ENCODE measurements at regions not wholly inside any gene's neighbourhood (a gene's known extent, or its start where the extent isn't known, plus 50 kb on each side); places are given as distances from the start of the nearest gene placed in this dataset.

DNA sequence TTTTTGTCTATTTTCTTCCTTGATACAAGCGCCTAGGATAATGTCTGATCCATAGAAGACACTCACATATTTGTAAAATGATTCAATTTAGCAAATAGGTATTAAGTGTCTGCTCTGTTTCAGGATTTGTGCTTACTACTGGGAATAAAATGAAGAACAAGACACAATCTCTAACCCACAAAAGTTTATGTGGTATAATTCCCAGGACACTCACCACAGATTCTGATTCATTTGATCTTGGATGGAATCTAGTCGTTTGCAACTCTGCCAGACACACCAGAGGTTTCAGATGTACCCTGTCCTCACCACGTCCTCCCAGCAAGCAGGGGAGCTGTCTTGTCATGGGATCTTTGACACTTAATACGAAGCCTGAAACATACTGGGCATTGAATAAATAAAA lies 208.3 kb downstream of the LRIG3 start:
- TF ChIP-seq, protein P1, sequence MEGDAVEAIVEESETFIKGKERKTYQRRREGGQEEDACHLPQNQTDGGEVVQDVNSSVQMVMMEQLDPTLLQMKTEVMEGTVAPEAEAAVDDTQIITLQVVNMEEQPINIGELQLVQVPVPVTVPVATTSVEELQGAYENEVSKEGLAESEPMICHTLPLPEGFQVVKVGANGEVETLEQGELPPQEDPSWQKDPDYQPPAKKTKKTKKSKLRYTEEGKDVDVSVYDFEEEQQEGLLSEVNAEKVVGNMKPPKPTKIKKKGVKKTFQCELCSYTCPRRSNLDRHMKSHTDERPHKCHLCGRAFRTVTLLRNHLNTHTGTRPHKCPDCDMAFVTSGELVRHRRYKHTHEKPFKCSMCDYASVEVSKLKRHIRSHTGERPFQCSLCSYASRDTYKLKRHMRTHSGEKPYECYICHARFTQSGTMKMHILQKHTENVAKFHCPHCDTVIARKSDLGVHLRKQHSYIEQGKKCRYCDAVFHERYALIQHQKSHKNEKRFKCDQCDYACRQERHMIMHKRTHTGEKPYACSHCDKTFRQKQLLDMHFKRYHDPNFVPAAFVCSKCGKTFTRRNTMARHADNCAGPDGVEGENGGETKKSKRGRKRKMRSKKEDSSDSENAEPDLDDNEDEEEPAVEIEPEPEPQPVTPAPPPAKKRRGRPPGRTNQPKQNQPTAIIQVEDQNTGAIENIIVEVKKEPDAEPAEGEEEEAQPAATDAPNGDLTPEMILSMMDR (IDR thresholded peaks at IDR 0.05; ENCODE audit: insufficient read depth, low read depth, low read length): no peak
- ChIA-PET POLR2A (no interaction called here), CTCF (no interaction called here)
- DNase-seq (ENCODE audit: low read depth): peak; percentile 35
- no peaks in the 10 kb centered on the region for H3K36me3 ChIP-seq (ENCODE audit: control insufficient read depth, insufficient read depth, low read length)
- H3K27me3 ChIP-seq (ENCODE audit: control insufficient read depth, insufficient read depth, low read length): no peaks in the 10 kb centered on the region
- H3K4me3 ChIP-seq (ENCODE audit: low read depth, low read length): no peak overlapping the region

DNA sequence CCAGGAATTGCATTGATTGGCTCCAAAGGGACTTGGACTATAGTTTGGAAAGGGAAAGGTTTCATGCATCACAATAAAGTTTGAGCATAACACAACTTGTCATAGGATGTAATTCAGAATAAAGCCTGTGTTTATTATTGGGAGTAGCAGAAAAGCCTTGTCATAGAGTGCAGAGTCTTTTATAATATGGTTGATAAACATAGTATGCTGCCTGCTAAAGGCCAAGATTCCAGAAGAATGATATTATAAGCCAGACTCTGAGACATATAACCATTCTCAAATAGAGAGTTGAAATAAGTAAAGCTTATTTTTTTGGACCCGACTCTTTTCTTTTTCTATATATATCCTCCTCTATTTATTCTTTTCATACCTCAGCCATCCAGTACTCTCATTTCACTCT lies 207.3 kb downstream of the LRIG3 start:
- TF ChIP-seq, protein P1 (IDR thresholded peaks at IDR 0.05; ENCODE audit: insufficient read depth, low read depth, low read length): no peak
- no peaks in the 10 kb centered on the region for H3K36me3 ChIP-seq (ENCODE audit: control insufficient read depth, insufficient read depth, low read length)
- H3K4me3 ChIP-seq (ENCODE audit: low read depth, low read length): no peak overlapping the region
- no peak for DNase-seq (ENCODE audit: low read depth)
- H3K27me3 ChIP-seq (ENCODE audit: control insufficient read depth, insufficient read depth, low read length): no peaks in the 10 kb centered on the region
- ChIA-PET CTCF (no interaction called here), POLR2A (no interaction called here)

DNA sequence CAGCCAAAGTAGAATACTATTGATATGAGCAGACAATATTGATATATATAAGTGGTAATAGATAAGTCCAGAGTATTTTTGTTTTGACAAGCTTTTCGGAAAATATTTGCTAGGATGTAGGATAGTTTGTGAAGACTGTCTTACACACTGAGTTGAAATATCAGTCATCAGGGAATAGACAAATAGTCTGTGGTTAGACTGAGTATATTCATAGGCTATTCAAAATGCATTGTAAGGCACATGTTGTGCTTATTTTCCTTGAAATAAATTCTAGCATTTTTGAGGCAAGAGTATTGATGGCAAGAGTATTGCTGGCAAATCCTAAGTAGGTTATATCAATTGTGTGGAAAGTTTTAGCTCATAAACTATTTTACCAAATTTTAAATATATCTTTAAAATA lies 201.1 kb downstream of the LRIG3 start:
- ChIA-PET POLR2A (no interaction called here), CTCF (interaction anchor here (0.6 to 0.7 kb wide), 2 partner anchors 190 to 918 kb away, joined by 3 to 4 read pairs; no protein-coding TSS in a partner anchor)

DNA sequence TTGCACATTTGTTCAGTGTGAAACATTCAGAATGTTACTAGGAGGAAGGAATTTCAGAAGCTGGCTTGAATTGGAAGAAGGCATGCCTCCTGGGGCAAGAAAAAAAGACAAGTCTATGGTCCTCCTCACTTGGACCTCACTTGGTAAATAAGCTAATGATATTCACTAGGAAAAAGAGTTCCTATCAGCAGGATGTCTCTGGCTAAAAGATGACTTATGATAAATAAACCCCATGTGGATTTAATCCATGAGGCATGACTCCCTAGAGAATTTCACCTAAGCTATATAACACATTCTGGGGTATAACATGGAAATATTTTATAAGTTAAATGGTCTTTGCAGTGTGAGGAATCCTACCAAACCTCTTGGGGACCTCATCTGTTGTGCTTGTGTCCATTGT lies 199.9 kb downstream of the LRIG3 start:
- H3K4me3 ChIP-seq (ENCODE audit: low read depth, low read length): no peak overlapping the region
- H3K36me3 ChIP-seq (ENCODE audit: control insufficient read depth, insufficient read depth, low read length): no peaks in the 10 kb centered on the region
- no peak for DNase-seq (ENCODE audit: low read depth)
- no peaks in the 10 kb centered on the region for H3K27me3 ChIP-seq (ENCODE audit: control insufficient read depth, insufficient read depth, low read length)
- POLR2A ChIA-PET: no interaction called here
- TF ChIP-seq, protein P1 (IDR thresholded peaks at IDR 0.05; ENCODE audit: insufficient read depth, low read depth, low read length): no peak
- CTCF ChIA-PET: interaction anchor here (0.7 kb wide), 1 partner anchor 46 kb away, joined by 3 read pairs; no protein-coding TSS in a partner anchor

More for the DNA sequence above, 201.1 kb downstream of the LRIG3 start:
- Histone ChIP-seq H3K36me3 (ENCODE audit: control insufficient read depth, insufficient read depth, low read length) (no peaks in the 10 kb centered on the region), H3K27me3 (ENCODE audit: control insufficient read depth, insufficient read depth, low read length) (no peaks in the 10 kb centered on the region), H3K4me3 (ENCODE audit: low read depth, low read length) (no peak overlapping the region)
- TF ChIP-seq, protein P1 (IDR thresholded peaks at IDR 0.05; ENCODE audit: insufficient read depth, low read depth, low read length): no peak
- DNase-seq (ENCODE audit: low read depth): no peak

DNA sequence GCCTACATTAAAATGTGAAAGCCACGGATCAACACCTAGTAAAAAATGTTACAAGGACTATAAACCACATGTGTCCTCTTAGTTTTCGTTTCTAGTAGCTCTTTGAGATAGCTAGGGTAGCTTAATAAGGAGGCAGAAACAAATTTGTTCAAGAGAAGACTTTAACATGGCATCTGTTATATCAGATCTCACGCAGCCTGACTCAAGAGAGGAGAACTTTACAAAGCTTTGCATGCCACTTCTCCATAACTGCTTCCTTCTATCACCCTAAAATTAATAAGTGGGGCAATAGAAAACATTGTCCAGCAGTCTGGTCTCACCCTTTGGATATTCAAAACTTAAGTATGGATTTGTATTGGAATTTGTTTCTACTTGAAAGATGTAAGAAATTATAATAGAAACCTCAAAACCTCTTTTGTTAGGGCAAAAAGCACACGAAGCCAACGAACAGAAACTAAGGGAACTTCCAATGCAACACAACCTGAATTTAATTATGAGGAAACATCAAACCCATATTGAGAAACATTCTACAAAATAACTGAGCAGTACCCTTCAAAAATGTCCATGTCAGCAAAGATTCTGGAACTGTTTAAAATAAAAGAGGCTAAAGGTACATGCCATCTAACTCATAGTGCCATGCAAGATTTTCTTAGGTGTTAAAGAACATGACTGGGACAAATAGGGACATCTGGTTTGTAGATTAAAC lies 194.8 kb downstream of the LRIG3 start:
- no peak overlapping the region for H3K4me3 ChIP-seq (ENCODE audit: low read depth, low read length)
- POLR2A ChIA-PET: interaction anchor here (0.6 to 0.7 kb wide), 2 partner anchors 191 to 341 kb away, joined by 4 read pairs; no protein-coding TSS in a partner anchor
- DNase-seq (ENCODE audit: low read depth): no peak

More for the DNA sequence above, 194.8 kb downstream of the LRIG3 start:
- CTCF ChIA-PET: no interaction called here
- H3K36me3 ChIP-seq (ENCODE audit: control insufficient read depth, insufficient read depth, low read length): no peaks in the 10 kb centered on the region
- TF ChIP-seq, protein P1 (IDR thresholded peaks at IDR 0.05; ENCODE audit: insufficient read depth, low read depth, low read length): no peak
- no peaks in the 10 kb centered on the region for H3K27me3 ChIP-seq (ENCODE audit: control insufficient read depth, insufficient read depth, low read length)
